Posterior cingulate gyrus (tissue), 11 donors: ENCODE measurements at regions not wholly inside any gene's neighbourhood (a gene's known extent, or its start where the extent isn't known, plus 50 kb on each side); places are given as distances from the start of the nearest gene placed in this dataset.
"Not testable (repeated sequence)": the region's sequence is repeated elsewhere in the genome, so short reads cannot be mapped to it uniquely, and the experiment has no call there.

Experiments used
- DNase-seq, 10 donors: peaks; one replicate each; pipeline versions ENCODE4 v3.0.0 to v3.0.0-alpha.2; 2020 to 2021; ENCODE audit warnings: mixed read lengths in 3 of 10
- intact Hi-C: fragments of 100-400 bp; cut with DNase I; formaldehyde crosslinking; loops from one replicate; pipeline ENCODE4 v1.15.1; 2023

- intact Hi-C loops = no loop called here
- no peak for DNase-seq
Measured at GRCh38 chr20:22939181-22939580, 95.9 kb upstream of the SSTR4 start.

- no peak for DNase-seq
- intact Hi-C loops = no loop called here
Measured at GRCh38 chr20:22940350-22940749, 94.8 kb upstream of the SSTR4 start.

DNA sequence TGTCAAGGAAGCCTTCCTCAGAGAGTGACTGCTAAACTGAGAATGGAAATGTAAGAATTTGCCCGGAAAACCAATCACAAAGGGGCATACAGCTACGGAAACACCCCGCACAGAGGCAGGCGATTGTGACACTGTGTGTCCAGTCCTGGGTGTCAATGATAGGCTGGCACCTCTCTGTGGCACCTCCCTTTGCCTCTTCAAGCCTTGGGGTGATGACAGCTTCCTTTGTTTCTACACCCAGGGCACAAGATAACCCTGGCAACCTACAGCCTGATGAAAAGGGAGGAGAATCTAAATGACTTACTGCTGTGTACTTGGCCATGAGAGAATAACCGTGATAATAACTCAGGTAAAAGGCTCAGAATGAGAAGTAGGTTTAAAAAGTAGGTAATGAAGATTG, 93.6 kb upstream of the SSTR4 start:
- intact Hi-C loops = no loop called here
- DNase-seq = no peak

DNA sequence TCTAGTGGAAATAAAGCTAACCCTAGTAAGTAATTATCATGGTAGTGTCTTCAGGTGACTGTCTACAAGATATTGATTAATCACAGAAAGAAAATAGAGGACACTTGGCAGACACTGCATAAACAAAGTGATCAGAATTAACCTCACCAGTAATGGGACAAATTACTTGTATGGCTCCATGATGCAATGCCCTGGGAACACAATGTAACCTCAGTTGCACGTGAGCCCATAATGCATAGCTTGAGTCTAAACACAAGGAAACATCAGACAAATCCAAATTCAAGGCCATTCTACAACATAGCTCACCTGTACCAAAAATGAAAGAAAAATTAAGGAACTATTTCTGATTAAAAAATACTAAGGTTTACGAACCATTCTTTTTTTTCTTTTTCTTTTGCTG, 92.4 kb upstream of the SSTR4 start:
- intact Hi-C loops = no loop called here
- no peak for DNase-seq

- intact Hi-C loops = no loop called here
Measured at GRCh38 chr20:22944062-22944461, 91.0 kb upstream of the SSTR4 start.

DNA sequence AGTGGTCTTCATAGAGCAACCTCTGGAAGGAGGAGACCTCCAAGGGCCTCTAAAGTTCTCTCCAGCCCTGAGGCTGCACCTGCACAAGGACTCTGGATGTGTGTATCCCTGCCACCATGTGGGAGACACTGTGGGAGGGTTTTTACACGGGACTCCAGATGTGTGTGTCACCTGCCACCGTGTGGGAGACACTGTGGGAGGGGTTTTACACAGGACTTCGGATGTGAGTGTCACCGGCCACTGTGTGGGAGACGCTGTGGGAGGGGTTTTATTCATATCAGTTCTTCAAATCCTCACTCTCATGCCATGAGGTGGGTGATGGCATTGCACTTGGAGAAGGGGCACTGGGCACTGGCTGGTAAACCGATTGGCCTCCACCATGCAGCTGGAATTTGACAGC, 90.2 kb upstream of the SSTR4 start:
- intact Hi-C loops = no loop called here
- no peak for DNase-seq

More at GRCh38 chr20:22944062-22944461, 91.0 kb upstream of the SSTR4 start:
- no peak for DNase-seq

- intact Hi-C loops = no loop called here
- no peak for DNase-seq
Measured at GRCh38 chr20:22946596-22946995, 88.5 kb upstream of the SSTR4 start.

DNA sequence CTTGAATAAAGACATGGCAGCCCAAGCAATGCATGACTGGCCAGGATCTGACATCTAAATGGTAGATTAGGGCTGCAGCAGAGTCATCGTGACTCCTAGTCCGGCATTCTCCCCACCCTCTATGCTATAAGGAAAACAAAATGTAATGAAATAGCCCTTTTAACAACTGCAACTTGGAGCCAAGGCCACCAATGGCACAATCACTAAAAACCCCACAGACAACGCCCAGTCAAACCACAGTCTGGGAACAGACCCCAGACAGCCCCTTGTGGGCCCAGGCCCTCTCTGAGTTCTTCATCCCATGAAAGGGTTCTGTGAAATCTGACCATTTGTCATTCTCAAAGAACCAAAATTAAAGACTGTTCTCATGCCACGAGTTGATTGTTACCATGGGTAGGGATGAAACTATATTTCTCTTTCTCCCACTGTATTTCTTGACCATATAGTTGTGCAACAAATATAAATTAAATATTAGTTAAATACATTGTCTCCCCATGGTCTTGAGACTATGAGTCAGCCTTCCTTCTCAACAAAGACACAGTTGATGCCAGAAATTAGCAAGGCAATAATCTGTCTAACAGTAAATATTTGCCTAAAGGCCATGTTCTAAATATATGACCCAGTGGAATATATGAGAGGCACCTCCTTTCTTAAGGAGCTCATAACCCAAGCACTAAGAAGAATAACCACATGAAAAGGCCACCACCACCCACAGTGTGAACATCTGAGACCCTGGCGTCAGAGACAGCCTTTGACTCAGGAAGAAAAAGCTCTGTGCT, 85.6 kb upstream of the SSTR4 start:
- no peak for DNase-seq
- intact Hi-C loops = loop anchor here (10.0 kb wide), 1 partner anchor 95 kb away; the partner anchor contains the start of gene THBD

DNA sequence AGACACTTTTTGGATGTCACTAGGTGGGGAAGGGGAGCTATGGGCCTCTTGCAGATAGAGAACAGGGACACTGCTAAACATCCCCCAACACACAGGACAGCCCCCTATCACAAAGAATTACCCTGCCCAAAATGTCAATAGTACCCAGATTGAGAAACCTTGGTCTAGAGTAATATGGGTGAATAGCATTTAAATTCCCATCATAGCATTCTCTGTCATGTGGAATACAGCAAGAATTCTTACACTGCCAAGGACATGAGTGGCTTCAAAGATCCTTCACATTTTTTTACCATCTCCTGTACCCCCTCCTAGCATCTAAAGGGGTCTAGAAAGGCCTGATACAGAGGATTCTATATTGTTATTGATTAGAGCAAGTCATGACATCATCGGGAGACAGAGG, 83.1 kb upstream of the SSTR4 start:
- intact Hi-C loops = loop anchor here (10.0 kb wide), 1 partner anchor 93 kb away; the partner anchor contains the start of gene THBD
- no peak for DNase-seq

GRCh38 chr20:22954661-22955060, 80.5 kb upstream of the SSTR4 start:
- intact Hi-C loops = loop anchor here (10.0 kb wide), 1 partner anchor 90 kb away; the partner anchor contains the start of gene THBD
- no peak for DNase-seq

- no peak for DNase-seq
- intact Hi-C loops = loop anchor here (10.0 kb wide), 1 partner anchor 86 kb away; the partner anchor contains the start of gene THBD
Measured at GRCh38 chr20:22958390-22958789, 76.7 kb upstream of the SSTR4 start.

GRCh38 chr20:22962567-22963439, 72.3 kb upstream of the SSTR4 start:
- intact Hi-C loops = no loop called here
- no peak for DNase-seq

DNA sequence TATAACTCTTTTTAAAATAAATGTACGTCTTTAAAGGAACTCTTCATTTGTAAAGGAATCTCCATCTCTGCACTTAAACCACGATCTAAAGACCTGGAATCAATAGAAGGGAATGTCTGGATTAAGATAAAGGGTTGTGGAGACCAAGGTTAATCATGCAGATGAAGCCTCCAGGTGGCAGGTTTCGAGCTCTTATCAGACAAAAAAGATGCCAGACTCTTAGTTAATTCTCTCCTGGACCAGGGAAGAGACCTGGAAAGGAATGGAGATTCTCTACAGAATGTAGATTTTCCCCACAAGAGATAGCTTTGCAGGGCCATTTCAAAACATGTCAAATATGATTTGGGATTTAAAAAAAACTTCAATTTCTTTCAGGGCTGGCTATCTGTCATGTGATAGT, 71.5 kb upstream of the SSTR4 start:
- intact Hi-C loops = no loop called here
- no peak for DNase-seq

- intact Hi-C loops = no loop called here
- DNase-seq = no peak
Measured at GRCh38 chr20:22966787-22967464, 68.2 kb upstream of the SSTR4 start.

DNA sequence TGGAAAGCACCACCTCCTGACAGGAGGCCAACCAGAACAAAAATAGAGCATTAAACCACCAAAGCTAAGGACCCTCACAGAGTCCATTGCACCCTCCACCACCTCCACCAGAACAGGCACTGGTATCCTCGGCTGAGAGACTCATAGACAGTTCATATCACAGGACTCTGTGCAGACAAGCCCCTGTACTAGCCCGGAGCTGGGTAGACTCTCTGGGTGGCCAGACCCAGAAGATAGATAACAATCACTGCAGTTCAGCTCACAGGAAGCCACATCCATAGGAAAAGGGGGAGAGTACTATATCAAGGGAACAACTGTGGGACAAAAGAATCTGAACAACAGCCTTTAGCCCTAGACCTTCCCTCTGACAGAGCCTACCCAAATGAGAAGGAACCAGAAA, 67.4 kb upstream of the SSTR4 start:
- intact Hi-C loops, DNase-seq: not testable (repeated sequence)

- DNase-seq, intact Hi-C loops: not testable (repeated sequence)
Measured at GRCh38 chr20:22969031-22969430, 66.1 kb upstream of the SSTR4 start.

- DNase-seq, intact Hi-C loops: not testable (repeated sequence)
Measured at GRCh38 chr20:22971077-22971476, 64.0 kb upstream of the SSTR4 start.

GRCh38 chr20:22974354-22974753, 60.8 kb upstream of the SSTR4 start:
- DNase-seq = no peak
- intact Hi-C loops = no loop called here

GRCh38 chr20:22977047-22977785, 57.9 kb upstream of the SSTR4 start:
- DNase-seq = no peak
- intact Hi-C loops = no loop called here

DNA sequence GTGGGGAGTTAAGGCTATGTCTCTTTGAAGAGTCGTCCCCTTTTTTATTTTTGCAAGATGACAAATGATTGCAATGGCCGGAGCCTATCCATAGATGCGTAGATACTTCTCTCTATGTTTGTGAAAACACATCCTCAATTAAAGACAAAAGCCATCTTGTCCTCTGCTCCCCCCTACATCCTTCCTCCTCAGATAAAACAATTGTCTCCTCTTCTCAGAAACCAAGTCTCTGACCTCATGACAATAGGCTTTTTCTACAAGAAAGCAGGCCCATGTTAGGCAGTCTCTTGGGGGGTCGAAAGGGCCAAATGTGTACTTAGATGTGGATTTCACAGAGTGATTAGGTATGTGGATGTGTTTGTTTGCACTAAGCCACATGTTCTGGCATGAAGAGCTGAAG, 51.1 kb upstream of the SSTR4 start:
- intact Hi-C loops = no loop called here
- no peak for DNase-seq
